ENCODE measurements at regions not wholly inside any gene's neighbourhood (a gene's known extent, or its start where the extent isn't known, plus 50 kb on each side); places are given as distances from the start of the nearest gene placed in this dataset.

- Histone ChIP-seq H3K27ac (ENCODE audit: low read depth, low read length) (no peak overlapping the region), H3K9ac (ENCODE audit: low read length in 5 of 5) (no peak overlapping the region), H3K4me1 (ENCODE audit: control insufficient read depth in 5 of 5, insufficient read depth in 5 of 5, low read length in 5 of 5) (no peaks in the 10 kb centered on the region), H3K36me3 (ENCODE audit: control insufficient read depth in 5 of 5, insufficient read depth in 5 of 5, low read length in 5 of 5) (no peaks in the 10 kb centered on the region), H3K9me3 (ENCODE audit: control insufficient read depth in 5 of 5, low read length in 5 of 5) (peaks cover 0 to 3% (median 0%) of the 10 kb centered on the region in 5 donors), H3K4me3 (ENCODE audit: low read depth in 1 of 5, low read length in 5 of 5) (no peak overlapping the region), H3K27me3 (ENCODE audit: control insufficient read depth in 5 of 5, insufficient read depth in 4 of 5, low read length in 5 of 5) (no peaks in the 10 kb centered on the region)
Observed at GRCh38 chr11:42255906-42256305, 796.5 kb upstream of the LRRC4C start.

- H3K9ac ChIP-seq (ENCODE audit: low read length in 5 of 5), result no peak overlapping the region
- peaks cover 0 to 3% (median 0%) of the 10 kb centered on the region in 5 donors for H3K9me3 ChIP-seq (ENCODE audit: control insufficient read depth in 5 of 5, low read length in 5 of 5)
- H3K36me3 ChIP-seq (ENCODE audit: control insufficient read depth in 5 of 5, insufficient read depth in 5 of 5, low read length in 5 of 5), result no peaks in the 10 kb centered on the region
- no peaks in the 10 kb centered on the region for H3K27me3 ChIP-seq (ENCODE audit: control insufficient read depth in 5 of 5, insufficient read depth in 4 of 5, low read length in 5 of 5)
- no peaks in the 10 kb centered on the region for H3K4me1 ChIP-seq (ENCODE audit: control insufficient read depth in 5 of 5, insufficient read depth in 5 of 5, low read length in 5 of 5)
- no peak overlapping the region for H3K4me3 ChIP-seq (ENCODE audit: low read depth in 1 of 5, low read length in 5 of 5)
- H3K27ac ChIP-seq (ENCODE audit: low read depth, low read length), result no peak overlapping the region
Observed at GRCh38 chr11:42257534-42257933, 798.1 kb upstream of the LRRC4C start.

- no peaks in the 10 kb centered on the region for H3K4me1 ChIP-seq (ENCODE audit: control insufficient read depth in 5 of 5, insufficient read depth in 5 of 5, low read length in 5 of 5)
- H3K9ac ChIP-seq (ENCODE audit: low read length in 5 of 5), result no peak overlapping the region
- no peaks in the 10 kb centered on the region for H3K27me3 ChIP-seq (ENCODE audit: control insufficient read depth in 5 of 5, insufficient read depth in 4 of 5, low read length in 5 of 5)
- no peaks in the 10 kb centered on the region for H3K9me3 ChIP-seq (ENCODE audit: control insufficient read depth in 5 of 5, low read length in 5 of 5)
- H3K4me3 ChIP-seq (ENCODE audit: low read depth in 1 of 5, low read length in 5 of 5), result no peak overlapping the region
- no peaks in the 10 kb centered on the region for H3K36me3 ChIP-seq (ENCODE audit: control insufficient read depth in 5 of 5, insufficient read depth in 5 of 5, low read length in 5 of 5)
- no peak overlapping the region for H3K27ac ChIP-seq (ENCODE audit: low read depth, low read length)
Observed at GRCh38 chr11:42265072-42265471, 805.6 kb upstream of the LRRC4C start.

GRCh38 chr11:42271306-42271705, 811.9 kb upstream of the LRRC4C start:
- H3K36me3 ChIP-seq (ENCODE audit: control insufficient read depth in 5 of 5, insufficient read depth in 5 of 5, low read length in 5 of 5), result no peaks in the 10 kb centered on the region
- no peaks in the 10 kb centered on the region for H3K27me3 ChIP-seq (ENCODE audit: control insufficient read depth in 5 of 5, insufficient read depth in 4 of 5, low read length in 5 of 5)

GRCh38 chr11:42273977-42274376, 814.5 kb upstream of the LRRC4C start:
- Histone ChIP-seq H3K9me3 (ENCODE audit: control insufficient read depth in 5 of 5, low read length in 5 of 5) (peaks cover 3 to 24% (median 11%) of the 10 kb centered on the region in 5 donors), H3K27ac (ENCODE audit: low read depth, low read length) (no peak overlapping the region), H3K27me3 (ENCODE audit: control insufficient read depth in 5 of 5, insufficient read depth in 4 of 5, low read length in 5 of 5) (no peaks in the 10 kb centered on the region), H3K4me3 (ENCODE audit: low read depth in 1 of 5, low read length in 5 of 5) (no peak overlapping the region), H3K36me3 (ENCODE audit: control insufficient read depth in 5 of 5, insufficient read depth in 5 of 5, low read length in 5 of 5) (no peaks in the 10 kb centered on the region), H3K9ac (ENCODE audit: low read length in 5 of 5) (no peak overlapping the region), H3K4me1 (ENCODE audit: control insufficient read depth in 5 of 5, insufficient read depth in 5 of 5, low read length in 5 of 5) (no peaks in the 10 kb centered on the region)

More at GRCh38 chr11:42271306-42271705, 811.9 kb upstream of the LRRC4C start:
- H3K9me3 ChIP-seq (ENCODE audit: control insufficient read depth in 5 of 5, low read length in 5 of 5), result peaks cover 3 to 19% (median 9%) of the 10 kb centered on the region in 5 donors
- no peak overlapping the region for H3K27ac ChIP-seq (ENCODE audit: low read depth, low read length)
- no peak overlapping the region for H3K4me3 ChIP-seq (ENCODE audit: low read depth in 1 of 5, low read length in 5 of 5)
- H3K9ac ChIP-seq (ENCODE audit: low read length in 5 of 5), result no peak overlapping the region
- H3K4me1 ChIP-seq (ENCODE audit: control insufficient read depth in 5 of 5, insufficient read depth in 5 of 5, low read length in 5 of 5), result no peaks in the 10 kb centered on the region

GRCh38 chr11:42296910-42297309, 837.5 kb upstream of the LRRC4C start:
- Histone ChIP-seq H3K27me3 (ENCODE audit: control insufficient read depth in 5 of 5, insufficient read depth in 4 of 5, low read length in 5 of 5) (no peaks in the 10 kb centered on the region), H3K36me3 (ENCODE audit: control insufficient read depth in 5 of 5, insufficient read depth in 5 of 5, low read length in 5 of 5) (no peaks in the 10 kb centered on the region), H3K27ac (ENCODE audit: low read depth, low read length) (no peak overlapping the region), H3K9me3 (ENCODE audit: control insufficient read depth in 5 of 5, low read length in 5 of 5) (peaks cover 0 to 10% (median 7%) of the 10 kb centered on the region in 5 donors), H3K4me1 (ENCODE audit: control insufficient read depth in 5 of 5, insufficient read depth in 5 of 5, low read length in 5 of 5) (no peaks in the 10 kb centered on the region), H3K9ac (ENCODE audit: low read length in 5 of 5) (no peak overlapping the region), H3K4me3 (ENCODE audit: low read depth in 1 of 5, low read length in 5 of 5) (no peak overlapping the region)

- Histone ChIP-seq H3K36me3 (ENCODE audit: control insufficient read depth in 5 of 5, insufficient read depth in 5 of 5, low read length in 5 of 5) (no peaks in the 10 kb centered on the region), H3K9ac (ENCODE audit: low read length in 5 of 5) (no peak overlapping the region), H3K27me3 (ENCODE audit: control insufficient read depth in 5 of 5, insufficient read depth in 4 of 5, low read length in 5 of 5) (no peaks in the 10 kb centered on the region), H3K27ac (ENCODE audit: low read depth, low read length) (no peak overlapping the region), H3K4me3 (ENCODE audit: low read depth in 1 of 5, low read length in 5 of 5) (no peak overlapping the region), H3K9me3 (ENCODE audit: control insufficient read depth in 5 of 5, low read length in 5 of 5) (peaks cover 0 to 10% (median 7%) of the 10 kb centered on the region in 5 donors), H3K4me1 (ENCODE audit: control insufficient read depth in 5 of 5, insufficient read depth in 5 of 5, low read length in 5 of 5) (no peaks in the 10 kb centered on the region)
Observed at GRCh38 chr11:42299780-42300179, 840.3 kb upstream of the LRRC4C start.

- Histone ChIP-seq H3K9me3 (ENCODE audit: control insufficient read depth in 5 of 5, low read length in 5 of 5) (no peaks in the 10 kb centered on the region), H3K36me3 (ENCODE audit: control insufficient read depth in 5 of 5, insufficient read depth in 5 of 5, low read length in 5 of 5) (no peaks in the 10 kb centered on the region), H3K27ac (ENCODE audit: low read depth, low read length) (no peak overlapping the region), H3K9ac (ENCODE audit: low read length in 5 of 5) (no peak overlapping the region), H3K4me1 (ENCODE audit: control insufficient read depth in 5 of 5, insufficient read depth in 5 of 5, low read length in 5 of 5) (no peaks in the 10 kb centered on the region), H3K27me3 (ENCODE audit: control insufficient read depth in 5 of 5, insufficient read depth in 4 of 5, low read length in 5 of 5) (no peaks in the 10 kb centered on the region), H3K4me3 (ENCODE audit: low read depth in 1 of 5, low read length in 5 of 5) (no peak overlapping the region)
Observed at GRCh38 chr11:42301777-42302176, 842.3 kb upstream of the LRRC4C start.

GRCh38 chr11:42311514-42311913, 852.1 kb upstream of the LRRC4C start:
- H3K9ac ChIP-seq (ENCODE audit: low read length in 5 of 5), result no peak overlapping the region
- H3K4me1 ChIP-seq (ENCODE audit: control insufficient read depth in 5 of 5, insufficient read depth in 5 of 5, low read length in 5 of 5), result no peaks in the 10 kb centered on the region
- H3K9me3 ChIP-seq (ENCODE audit: control insufficient read depth in 5 of 5, low read length in 5 of 5), result no peaks in the 10 kb centered on the region
- no peaks in the 10 kb centered on the region for H3K36me3 ChIP-seq (ENCODE audit: control insufficient read depth in 5 of 5, insufficient read depth in 5 of 5, low read length in 5 of 5)
- H3K27me3 ChIP-seq (ENCODE audit: control insufficient read depth in 5 of 5, insufficient read depth in 4 of 5, low read length in 5 of 5), result no peaks in the 10 kb centered on the region
- no peak overlapping the region for H3K27ac ChIP-seq (ENCODE audit: low read depth, low read length)
- no peak overlapping the region for H3K4me3 ChIP-seq (ENCODE audit: low read depth in 1 of 5, low read length in 5 of 5)

- Histone ChIP-seq H3K36me3 (ENCODE audit: control insufficient read depth in 5 of 5, insufficient read depth in 5 of 5, low read length in 5 of 5) (no peaks in the 10 kb centered on the region), H3K27ac (ENCODE audit: low read depth, low read length) (no peak overlapping the region), H3K9me3 (ENCODE audit: control insufficient read depth in 5 of 5, low read length in 5 of 5) (no peaks in the 10 kb centered on the region)
Observed at GRCh38 chr11:42311944-42312343, 852.5 kb upstream of the LRRC4C start.

GRCh38 chr11:42315267-42315666, 855.8 kb upstream of the LRRC4C start:
- H3K9me3 ChIP-seq (ENCODE audit: control insufficient read depth in 5 of 5, low read length in 5 of 5), result no peaks in the 10 kb centered on the region
- no peaks in the 10 kb centered on the region for H3K27me3 ChIP-seq (ENCODE audit: control insufficient read depth in 5 of 5, insufficient read depth in 4 of 5, low read length in 5 of 5)
- H3K4me3 ChIP-seq (ENCODE audit: low read depth in 1 of 5, low read length in 5 of 5), result no peak overlapping the region
- H3K4me1 ChIP-seq (ENCODE audit: control insufficient read depth in 5 of 5, insufficient read depth in 5 of 5, low read length in 5 of 5), result peaks cover 0 to 9% (median 0%) of the 10 kb centered on the region in 5 donors
- H3K27ac ChIP-seq (ENCODE audit: low read depth, low read length), result no peak overlapping the region
- no peaks in the 10 kb centered on the region for H3K36me3 ChIP-seq (ENCODE audit: control insufficient read depth in 5 of 5, insufficient read depth in 5 of 5, low read length in 5 of 5)
- H3K9ac ChIP-seq (ENCODE audit: low read length in 5 of 5), result no peak overlapping the region

More at GRCh38 chr11:42311944-42312343, 852.5 kb upstream of the LRRC4C start:
- Histone ChIP-seq H3K4me1 (ENCODE audit: control insufficient read depth in 5 of 5, insufficient read depth in 5 of 5, low read length in 5 of 5) (no peaks in the 10 kb centered on the region), H3K27me3 (ENCODE audit: control insufficient read depth in 5 of 5, insufficient read depth in 4 of 5, low read length in 5 of 5) (no peaks in the 10 kb centered on the region), H3K4me3 (ENCODE audit: low read depth in 1 of 5, low read length in 5 of 5) (no peak overlapping the region), H3K9ac (ENCODE audit: low read length in 5 of 5) (no peak overlapping the region)
